IPS-NIHi7 (cell line): ENCODE measurements at regions not wholly inside any gene's neighbourhood (a gene's known extent, or its start where the extent isn't known, plus 50 kb on each side); places are given as distances from the start of the nearest gene placed in this dataset.
A peak's percentile ranks its signal among the peaks of the same experiment; 100 is the strongest.
"Not testable (repeated sequence)": the region's sequence is repeated elsewhere in the genome, so short reads cannot be mapped to it uniquely, and the experiment has no call there.

Source experiments
- DNase-seq: peaks from one replicate; pipeline ENCODE4 v3.0.0; 2012; ENCODE audit warnings: mixed read lengths; ENCODE audit errors: extremely low spot score

GRCh38 chr9:87199278-87199677 is 252.0 kb upstream of the GAS1 start:
- no peak for DNase-seq

GRCh38 chr9:87199782-87200181 is 252.5 kb upstream of the GAS1 start:
- no peak for DNase-seq

GRCh38 chr9:87201351-87201751 is 254.0 kb upstream of the GAS1 start:
- no peak for DNase-seq

DNA sequence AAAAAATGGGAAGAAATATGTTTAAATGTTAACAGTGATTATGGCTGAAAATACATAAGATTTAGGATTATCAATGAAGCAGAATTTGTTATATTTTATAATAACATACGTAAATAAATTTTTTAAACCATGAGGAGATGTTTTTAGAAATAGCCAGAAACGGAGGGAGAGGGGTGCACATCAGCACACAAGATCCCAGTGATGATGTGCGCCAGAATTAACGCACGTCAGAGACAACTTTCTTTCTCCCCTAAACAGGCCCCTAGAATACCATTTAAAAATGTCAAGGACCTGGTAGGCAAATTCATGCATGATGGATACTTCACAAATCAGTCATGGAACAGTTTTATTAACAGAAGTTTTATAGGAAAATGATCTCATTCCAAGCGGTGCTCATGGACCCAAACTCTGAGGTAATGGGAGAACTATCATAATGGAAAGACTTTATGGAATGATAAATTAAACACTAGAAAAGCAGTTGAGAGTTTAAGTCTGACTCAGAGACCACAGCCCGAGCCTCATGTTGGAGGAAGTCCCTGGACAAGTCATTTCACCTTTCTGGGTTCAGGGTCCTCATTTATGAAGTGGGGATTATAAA is 258.9 kb upstream of the GAS1 start:
- no peak for DNase-seq

DNA sequence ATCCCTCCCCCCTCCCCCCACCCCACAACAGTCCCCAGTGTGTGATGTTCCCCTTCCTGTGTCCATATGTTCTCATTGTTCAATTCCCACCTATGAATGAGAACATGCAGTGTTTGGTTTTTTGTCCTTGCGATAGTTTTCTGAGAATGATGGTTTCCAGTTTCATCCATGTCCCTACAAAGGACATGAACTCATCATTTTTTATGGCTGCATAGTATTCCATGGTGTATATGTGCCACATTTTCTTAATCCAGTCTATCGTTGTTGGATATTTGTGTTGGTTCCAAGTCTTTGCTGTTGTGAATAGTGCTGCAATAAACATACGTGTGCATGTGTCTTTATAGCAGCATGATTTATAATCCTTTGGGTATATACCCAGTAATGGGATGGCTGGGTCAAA is 263.4 kb upstream of the GAS1 start:
- not testable (repeated sequence) for DNase-seq

DNA sequence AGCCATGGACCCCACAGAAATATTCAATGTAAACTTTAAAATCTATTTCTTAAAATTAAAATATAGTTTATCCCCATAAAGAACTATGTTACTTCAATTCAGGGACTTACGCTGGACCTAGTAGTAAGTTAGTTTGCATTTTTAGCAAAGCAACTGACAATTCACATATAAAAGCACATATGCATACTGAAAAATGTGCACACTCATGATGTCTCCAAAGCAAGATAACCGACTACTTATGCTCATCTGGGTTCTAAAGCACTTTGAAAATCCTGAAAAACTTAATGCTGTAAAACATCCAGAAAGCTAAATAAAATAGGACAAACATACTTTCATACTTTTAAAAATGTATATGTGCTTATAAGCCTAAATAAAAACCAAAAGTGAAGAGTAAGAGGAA is 264.4 kb upstream of the GAS1 start:
- DNase-seq, result no peak

- DNase-seq, result peak; percentile 27
Observed at GRCh38 chr9:87212605-87213021, 265.3 kb upstream of the GAS1 start.

- no peak for DNase-seq
Observed at GRCh38 chr9:87213948-87214347, 266.6 kb upstream of the GAS1 start.

DNA sequence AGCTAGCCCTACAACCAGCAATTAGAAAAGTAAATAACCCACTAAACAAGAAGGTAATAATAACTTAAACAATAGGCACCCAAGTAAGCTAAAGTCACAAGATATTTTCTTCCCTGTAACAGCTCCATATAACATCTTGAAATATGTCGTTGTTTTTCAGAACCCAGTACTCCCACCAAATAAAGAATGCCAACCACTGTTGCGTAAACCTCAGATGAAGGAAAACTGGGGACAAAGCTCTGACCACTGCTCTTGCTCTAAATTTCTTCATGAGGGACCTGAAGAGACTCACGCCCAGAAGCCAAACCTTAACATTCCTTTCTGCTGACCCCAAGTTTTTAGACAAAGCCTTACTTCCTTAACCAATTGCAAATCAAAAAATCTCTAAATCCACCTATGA is 267.7 kb upstream of the GAS1 start:
- DNase-seq, result no peak

DNA sequence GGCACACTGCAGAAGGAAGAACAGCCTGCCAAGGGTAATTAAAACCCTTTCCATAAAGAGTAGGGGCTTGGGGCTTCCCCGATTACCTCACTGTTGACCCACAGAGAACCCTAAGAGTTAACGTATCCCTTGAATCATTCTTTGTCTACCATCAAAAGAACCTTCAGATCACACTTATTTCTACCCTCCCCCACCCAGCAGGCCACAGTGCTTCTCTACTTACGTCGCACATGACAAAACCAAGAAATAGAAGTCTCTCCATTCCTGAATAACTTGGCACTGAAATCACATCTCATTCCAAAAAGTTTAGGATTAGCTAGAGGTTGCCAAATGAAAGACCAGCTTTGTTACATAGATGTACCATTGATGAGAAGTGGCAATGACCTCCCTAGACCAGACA is 268.7 kb upstream of the GAS1 start:
- DNase-seq, result no peak

GRCh38 chr9:87216897-87217455 is 269.7 kb upstream of the GAS1 start:
- peak; percentile 22 for DNase-seq

GRCh38 chr9:87223392-87224246 is 274.0 kb upstream of the DAPK1 start:
- DNase-seq, result no peak

- DNase-seq, result no peak
Observed at GRCh38 chr9:87226896-87227295, 270.8 kb upstream of the DAPK1 start.

- no peak for DNase-seq
Observed at GRCh38 chr9:87227456-87227855, 270.2 kb upstream of the DAPK1 start.

DNA sequence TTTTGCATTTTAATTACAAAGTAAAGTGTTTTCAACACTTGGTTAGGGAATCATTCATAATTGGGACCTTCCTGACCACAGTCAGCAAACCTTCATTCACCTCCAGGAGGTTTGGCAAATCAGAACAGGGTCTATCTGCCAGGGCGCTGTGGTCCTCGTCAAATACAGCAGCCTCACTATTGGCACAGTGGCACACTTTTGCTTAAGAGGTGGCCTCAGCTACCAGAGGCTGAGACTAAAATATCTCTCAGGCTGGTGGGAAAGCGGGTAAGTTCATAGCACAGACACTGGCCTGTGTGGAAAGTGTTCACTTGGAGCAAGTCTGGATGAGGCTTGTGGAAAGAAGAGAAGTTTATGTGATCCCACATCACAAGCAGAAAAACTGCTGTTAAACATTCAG is 268.6 kb upstream of the DAPK1 start:
- no peak for DNase-seq

DNA sequence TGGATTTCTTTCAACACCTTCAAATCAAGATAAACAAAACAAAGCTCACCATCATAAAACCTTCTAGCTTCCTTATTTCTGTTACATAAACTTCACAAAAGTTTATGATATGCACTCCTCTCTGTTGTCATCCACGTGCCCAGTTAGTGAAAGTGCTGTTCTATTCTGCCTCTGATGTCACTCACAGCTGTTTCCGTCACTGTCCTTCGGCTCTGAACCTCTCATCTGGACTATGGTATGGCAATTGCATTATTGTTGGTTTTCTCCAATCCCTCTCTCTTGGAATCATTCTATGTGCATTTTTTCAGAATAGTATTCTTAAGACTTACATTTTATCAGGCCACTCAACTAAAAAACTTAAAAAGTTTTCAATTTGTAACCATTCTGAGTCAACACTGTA is 264.2 kb upstream of the DAPK1 start:
- no peak for DNase-seq

GRCh38 chr9:87233899-87234455 is 263.7 kb upstream of the DAPK1 start:
- DNase-seq, result no peak

DNA sequence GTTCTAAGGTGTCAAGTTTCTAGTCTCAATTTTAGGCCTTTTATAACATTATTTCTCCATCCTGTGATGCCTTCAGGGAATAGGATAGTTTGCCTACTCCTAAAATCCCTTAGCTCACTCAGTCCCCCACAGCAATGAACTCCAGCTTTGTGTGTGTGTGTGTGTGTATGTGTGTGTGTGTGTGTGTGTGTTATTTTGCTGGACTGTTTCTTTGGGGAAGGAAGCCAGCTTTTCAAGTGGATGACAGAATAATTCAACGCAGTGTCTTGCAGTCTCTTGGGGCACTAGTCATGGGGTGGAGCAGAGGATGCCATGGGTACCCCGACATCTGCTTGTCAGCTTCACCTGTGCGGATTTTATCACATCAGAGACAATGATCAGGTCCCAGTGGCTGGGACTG is 262.8 kb upstream of the DAPK1 start:
- no peak for DNase-seq

- no peak for DNase-seq
Observed at GRCh38 chr9:87236546-87236945, 261.1 kb upstream of the DAPK1 start.

DNA sequence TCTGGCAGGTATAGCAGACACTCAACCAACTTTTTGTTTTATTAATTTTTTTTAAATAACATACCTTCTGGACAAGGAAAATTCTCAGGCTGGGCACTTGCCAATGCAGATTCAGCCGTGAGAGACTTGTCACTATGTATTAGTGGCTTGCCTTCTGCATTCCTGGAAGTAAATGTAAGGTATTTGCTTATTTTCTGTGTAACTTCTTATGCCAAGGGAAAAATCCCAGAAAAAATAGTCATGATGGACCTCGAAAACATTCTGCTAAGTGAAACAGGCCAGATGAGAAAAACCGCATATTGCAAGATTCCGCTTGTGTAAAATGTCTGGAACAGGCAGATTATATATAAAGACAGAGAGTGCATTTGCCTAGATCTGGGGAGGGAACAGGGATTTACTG is 260.3 kb upstream of the DAPK1 start:
- DNase-seq, result no peak

GRCh38 chr9:87238545-87238944 is 259.1 kb upstream of the DAPK1 start:
- no peak for DNase-seq

- no peak for DNase-seq
Observed at GRCh38 chr9:87239312-87239711, 258.4 kb upstream of the DAPK1 start.

GRCh38 chr9:87243602-87244001 is 254.1 kb upstream of the DAPK1 start:
- DNase-seq, result no peak
